GM18505 (cell line): ENCODE measurements at regions not wholly inside any gene's neighbourhood (a gene's known extent, or its start where the extent isn't known, plus 50 kb on each side); places are given as distances from the start of the nearest gene placed in this dataset.

Experiments used
- ATAC-seq: cut with Tn5 transposase; IDR thresholded peaks from one replicate; pipeline ENCODE4 v1.9.1; 2021; ENCODE audit not compliant: unreplicated experiment
- POLR2A ChIP-seq: IDR thresholded peaks from 4 replicates; pipeline ENCODE4 v1.6.1; 2011; ENCODE audit warnings: borderline replicate concordance; ENCODE audit not compliant: insufficient read depth, insufficient read length; ENCODE audit errors: extremely low read depth

DNA sequence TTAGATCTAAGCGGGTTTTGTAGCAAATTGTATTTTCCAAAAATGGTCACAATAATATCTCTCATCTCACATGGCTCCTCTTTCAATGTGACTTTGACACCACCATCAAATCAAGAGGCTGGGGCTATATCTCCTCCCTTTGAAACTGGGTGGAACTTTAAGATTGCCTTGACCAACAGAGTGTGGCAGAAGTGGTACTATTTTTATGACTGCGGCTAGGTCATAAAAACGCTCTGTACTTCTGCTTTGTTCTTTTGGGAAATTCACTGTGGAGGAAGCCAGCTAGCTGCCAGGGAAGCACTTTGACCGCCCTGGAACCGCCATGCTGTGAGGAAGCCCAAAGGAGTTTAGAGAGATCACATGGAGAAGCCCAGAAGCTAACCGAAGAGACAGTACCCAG, 50.7 kb upstream of the ACOT11 start:
- ATAC-seq = no peak
- no peak for TF ChIP-seq POLR2A

DNA sequence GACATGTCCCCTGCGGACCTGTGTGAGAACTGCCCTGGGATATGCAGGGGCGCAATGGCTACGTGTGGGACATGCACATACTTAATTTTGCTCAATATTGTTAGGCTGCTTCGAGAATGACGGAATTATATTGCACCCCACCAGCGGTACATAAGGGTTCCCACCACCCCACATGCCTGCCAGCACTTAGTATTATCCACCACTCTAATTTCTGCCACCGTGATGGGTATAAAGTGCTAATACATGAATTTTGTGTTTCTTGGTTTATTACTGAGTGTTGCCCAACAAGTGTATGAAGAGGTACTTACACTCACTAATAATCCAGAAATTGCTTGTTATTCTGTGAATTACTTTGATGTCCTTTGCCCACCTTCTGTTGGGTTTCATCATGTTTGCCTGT, 52.1 kb upstream of the ACOT11 start:
- no peak for TF ChIP-seq POLR2A
- no peak for ATAC-seq

DNA sequence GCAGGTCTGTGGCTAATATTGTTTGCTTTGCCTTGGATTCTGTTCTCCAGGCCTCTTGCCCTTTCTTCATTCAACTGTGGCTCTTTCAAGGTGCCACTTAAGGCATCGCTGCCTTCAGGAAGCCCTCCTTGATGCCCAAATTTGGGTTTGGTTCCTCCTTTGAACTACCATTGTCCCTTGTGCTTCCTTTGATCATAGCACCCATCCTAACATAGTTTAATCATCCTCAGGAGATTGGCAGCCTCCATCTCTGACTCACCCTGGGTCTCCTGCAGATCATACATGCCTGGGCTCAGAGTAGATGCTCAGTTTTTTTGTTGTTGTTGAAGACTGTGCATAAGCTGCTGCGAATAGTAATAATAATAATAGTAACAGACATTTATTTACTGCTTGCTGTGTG, 54.4 kb upstream of the ACOT11 start:
- no peak for TF ChIP-seq POLR2A
- no peak for ATAC-seq

DNA sequence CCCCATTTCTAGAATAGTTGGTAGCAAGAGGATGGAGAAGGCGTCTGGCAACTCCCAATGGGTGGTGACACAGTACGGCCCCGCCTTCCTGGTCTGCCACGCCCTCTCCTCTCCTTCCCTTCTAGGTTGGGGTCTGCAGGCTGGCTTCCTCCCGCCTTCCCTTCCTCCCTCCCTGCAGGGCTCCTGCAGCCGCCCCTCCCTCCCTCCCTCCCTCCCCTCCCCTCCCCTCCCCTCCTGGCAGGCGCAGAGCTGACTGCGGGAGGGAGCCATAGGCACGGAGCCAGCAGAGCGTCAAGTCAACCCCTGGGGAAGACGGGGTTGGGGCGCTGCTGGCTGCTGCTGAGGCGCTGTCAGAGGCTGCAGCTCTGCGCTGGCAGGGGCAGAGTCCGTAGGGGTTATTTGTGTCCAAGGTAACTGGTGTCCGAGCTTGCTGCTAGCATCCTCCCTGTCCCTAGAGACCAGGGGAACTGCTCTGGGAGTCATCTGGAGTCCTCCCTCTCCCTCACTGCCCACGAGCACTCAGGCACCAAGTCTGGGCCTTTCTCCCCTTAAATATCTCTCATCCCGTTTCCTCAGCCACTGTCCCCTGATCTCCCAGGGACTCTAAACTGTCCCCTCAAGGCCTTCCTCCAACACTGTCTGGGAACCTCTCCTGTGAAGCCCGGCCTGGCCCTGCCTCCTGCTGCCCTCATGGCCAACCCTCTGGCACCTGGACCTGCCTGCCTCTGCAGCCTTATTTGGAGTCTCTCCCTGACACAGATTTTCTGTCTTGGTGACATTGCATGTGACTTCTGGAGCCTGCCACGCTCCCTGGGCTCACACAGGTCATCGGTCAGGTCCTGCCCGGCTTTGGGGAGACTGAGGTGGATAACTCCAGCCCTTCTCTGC, 57.4 kb upstream of the ACOT11 start:
- TF ChIP-seq POLR2A = no peak
- ATAC-seq = no peak

DNA sequence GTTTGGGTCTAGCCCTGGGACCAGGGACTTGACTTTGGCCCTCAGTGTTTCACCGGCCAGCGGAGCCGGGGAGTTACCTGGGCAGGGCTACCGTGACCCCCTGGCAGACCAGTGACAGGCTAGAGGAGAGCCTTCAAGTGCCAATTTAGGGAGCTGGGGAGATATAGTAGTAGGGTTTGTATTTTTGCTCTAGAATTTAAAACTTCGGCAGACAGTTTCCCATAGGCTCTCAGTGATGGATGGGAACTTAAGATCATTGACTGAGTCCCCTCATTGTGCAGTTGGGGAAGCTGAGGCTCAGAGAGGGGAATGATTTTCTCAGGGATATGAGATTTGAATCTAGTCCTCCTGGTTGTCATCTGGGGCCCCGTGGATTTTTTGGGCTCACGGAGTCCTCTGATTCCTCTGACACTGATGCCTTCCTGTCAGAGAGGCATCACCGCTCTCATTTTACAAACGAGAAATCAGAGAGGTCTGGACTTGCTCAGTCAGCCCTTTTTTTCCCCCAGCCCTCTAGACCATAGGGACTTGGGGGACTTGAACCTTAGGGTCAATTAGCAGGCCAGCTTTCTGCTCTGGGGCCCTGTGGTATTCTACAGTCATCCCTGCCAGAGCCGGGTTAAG, 58.3 kb upstream of the ACOT11 start:
- no peak for TF ChIP-seq POLR2A
- ATAC-seq = no peak

DNA sequence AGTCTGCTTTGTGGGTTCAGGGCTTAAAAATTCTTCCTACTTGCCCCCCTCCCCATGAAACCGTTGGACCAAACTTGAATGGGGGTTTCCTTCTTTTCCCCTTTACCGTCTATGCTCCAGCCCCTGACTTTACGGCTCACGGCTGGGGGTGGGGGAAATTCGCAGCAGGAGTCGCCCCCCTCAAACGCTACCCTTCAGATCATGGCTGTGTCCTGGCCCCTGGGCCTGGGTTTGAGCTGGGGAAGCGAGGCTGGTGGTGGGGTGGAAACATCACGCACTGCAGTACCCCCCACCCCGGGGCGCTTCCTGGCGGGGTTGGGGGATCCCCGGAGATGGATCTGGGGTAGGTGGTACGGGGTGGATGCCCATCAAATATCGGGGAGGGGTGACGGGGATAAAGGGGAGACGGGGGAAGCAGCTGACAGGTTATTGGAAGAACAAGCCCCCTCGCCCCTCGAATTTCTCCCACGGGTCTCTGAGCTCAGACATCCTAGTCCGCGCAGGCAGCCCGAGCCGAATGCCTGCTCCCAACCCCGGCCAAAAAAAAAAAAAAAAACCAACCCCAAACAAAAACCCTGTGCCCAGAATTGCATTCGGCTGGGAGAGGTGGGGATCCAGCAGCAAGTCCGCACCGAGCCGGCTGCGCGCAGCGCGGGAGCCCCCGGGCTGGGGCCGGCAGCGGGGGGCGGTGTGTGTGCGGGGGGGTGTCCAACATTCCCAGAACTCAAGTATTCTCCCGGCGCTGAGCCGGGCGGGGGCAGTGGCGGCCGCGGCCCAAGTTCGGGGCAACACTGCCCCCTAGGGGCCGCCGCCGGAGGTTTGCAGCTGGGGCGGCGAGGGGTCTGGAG, 59.0 kb upstream of the ACOT11 start:
- peak; percentile 65 for ATAC-seq
- TF ChIP-seq POLR2A = no peak

DNA sequence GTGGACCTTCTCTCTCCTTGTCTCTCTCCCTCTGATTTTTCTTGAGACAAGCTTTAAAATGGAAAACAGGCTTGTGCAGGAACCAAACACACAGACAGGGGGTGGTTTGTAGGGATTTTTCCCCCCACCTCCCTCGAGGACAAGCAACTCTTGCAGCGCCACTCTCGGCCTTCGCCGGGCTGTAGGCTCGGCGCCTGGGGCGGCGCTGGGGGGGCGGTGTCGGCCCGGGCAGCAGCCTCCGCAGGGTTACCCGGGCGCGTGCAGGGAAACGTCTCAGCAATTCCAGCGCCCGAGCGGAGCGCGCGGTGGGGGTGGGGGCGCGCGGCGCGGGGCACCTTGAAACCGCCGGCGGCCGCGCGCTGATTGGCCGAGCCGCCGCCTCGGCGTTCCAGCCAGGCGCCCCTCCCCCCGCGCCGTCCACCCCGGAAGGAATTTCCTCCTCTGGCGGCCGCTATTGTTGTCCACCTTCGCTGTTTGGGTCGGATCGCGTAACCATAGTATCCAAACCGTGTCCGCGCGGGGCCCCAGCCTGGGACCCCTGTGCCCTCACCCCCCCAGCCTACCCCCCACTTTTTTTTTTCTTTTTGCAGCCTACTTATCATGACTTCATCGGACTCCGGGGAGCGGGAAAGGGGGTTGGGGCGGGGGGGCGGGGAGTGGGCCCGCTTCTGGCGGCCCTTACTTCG, 59.8 kb upstream of the ACOT11 start:
- peak; percentile 47 for ATAC-seq
- TF ChIP-seq POLR2A = no peak

DNA sequence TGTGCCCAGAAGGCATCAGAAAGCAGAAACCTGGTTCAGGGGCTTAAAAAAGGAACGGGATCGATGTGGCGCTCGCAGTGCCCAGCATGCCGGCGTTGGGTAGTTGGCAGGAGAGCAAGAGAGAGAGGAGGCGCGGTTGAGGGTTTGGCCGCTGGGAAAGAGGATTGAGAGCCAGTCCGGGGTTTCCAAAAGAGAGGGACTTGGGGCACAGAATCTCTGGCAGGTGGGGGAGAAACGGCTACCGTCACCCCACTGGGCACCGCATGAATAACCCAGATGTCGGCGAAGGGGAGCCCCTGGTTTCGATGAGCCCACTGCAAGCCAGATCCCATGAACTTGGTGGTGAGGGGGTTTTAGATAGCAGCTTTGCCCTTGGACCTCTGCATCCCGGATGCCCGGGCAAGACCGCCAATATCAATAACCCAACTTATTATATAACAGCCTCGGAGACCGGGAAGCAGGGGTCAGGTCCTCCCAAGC, 60.4 kb upstream of the ACOT11 start:
- no peak for ATAC-seq
- no peak for TF ChIP-seq POLR2A

DNA sequence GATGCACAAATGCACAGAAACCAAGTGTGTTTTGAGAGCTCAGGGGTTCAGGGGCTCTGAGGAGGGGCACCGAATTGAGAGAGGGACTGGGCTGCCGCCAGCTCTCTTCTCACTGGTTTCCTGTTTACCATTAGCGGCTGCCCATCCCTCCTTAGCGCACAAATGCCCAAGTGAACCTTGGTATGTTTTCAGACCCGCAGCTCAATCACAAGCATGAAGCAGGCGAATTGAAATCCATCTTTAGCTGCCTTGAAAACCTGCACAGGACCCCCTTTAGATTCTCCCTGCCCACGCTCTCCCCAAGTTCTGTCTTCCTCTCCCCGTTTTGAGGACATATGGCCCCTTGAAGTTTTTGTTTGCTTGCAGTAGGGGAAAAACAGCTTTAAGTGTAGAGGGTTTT, 61.1 kb upstream of the ACOT11 start:
- TF ChIP-seq POLR2A = no peak
- no peak for ATAC-seq

DNA sequence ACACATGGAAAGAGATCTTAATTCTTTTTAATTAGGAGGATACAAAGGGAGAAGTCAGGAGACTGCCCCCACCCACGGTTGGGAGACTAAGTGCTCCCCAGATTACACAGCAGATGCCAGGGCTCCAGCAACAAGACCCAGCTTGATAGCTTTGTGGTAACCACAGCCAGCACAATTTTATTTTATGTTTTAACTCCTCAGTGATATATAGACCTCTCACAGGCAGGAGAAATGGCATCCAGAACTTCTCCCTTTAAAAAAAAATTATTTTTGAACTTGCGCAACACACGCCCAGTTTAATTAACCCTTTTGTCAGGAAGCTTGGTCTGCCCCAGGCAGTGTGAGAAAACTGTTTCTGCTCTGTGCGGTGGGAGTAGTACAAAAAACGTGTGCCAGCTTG, 62.6 kb upstream of the ACOT11 start:
- TF ChIP-seq POLR2A = no peak
- no peak for ATAC-seq

DNA sequence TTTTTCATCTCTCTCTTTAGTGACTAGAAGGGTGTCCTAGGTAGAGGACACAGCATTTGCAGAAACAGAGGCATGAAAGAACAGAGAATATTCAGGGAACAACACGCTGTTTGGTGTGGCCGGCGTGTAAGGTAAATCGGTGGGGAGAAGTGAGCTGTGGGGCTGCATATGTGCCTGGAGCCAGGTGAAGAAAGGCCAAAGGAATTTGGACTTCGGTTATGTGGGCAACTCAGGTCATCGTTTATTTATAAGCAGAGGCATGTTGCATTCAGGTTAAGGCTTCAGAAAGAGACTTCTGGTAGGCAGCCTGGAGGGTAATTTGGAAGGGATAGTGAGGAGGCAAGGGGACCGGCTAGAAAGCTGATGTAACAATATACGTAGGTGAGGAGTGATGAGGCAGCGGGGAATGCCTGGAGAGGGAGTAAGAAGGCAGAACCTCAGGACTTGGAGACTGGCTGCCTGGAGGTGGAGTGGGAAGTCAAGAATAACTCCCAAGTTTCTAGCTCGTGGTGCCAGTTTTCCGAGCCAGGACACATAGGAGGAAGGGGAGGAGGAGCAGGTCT, 64.1 kb upstream of the ACOT11 start:
- TF ChIP-seq POLR2A = no peak
- no peak for ATAC-seq

DNA sequence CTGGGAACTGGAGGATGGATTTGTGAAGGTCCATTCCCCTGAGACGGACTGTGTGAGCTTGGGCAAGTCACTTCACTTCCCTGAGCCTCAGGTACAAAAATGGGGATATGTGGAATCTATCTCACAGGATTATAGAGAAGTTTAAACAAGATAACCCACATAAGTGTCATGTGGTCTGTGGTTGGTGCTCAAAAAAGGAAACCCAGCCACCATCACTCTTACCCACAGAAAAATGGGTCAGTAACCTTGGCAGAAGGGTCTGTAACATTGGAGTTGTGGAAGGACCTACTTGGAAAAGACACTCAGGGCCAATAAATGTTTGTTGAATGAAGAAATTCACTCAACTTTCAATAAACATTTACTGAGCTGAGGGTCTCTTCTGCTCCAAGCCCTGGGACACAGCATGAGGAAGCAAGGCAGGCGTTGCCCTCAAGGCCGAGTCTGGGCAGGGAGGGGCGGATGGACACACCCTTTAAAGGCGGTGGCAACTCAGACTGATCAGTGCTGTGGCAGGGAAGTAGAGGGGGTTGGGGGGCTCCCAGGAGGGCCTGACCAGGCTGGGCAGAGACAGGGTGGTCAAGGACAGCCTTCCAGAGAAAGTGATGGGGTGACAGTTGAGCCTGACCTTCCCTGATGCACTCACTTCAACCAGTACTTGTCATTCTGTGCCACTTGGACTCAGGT, 66.7 kb upstream of the ACOT11 start:
- no peak for ATAC-seq
- no peak for TF ChIP-seq POLR2A
